ENCODE measurements at regions not wholly inside any gene's neighbourhood (a gene's known extent, or its start where the extent isn't known, plus 50 kb on each side); places are given as distances from the start of the nearest gene placed in this dataset.

- H3K9me3 ChIP-seq (ENCODE audit: control insufficient read depth in 1 of 2, insufficient read depth in 1 of 2, low read depth in 1 of 2, low read length in 2 of 2), result no peaks in the 10 kb centered on the region
- no TSS peak for BruUV-seq (replicated peaks)
- no peaks in the 10 kb centered on the region for H3K79me2 ChIP-seq (ENCODE audit: insufficient read depth, low read length)
- no peak overlapping the region for H3K27ac ChIP-seq (ENCODE audit: low read depth, low read length)
- ATAC-seq (no peak), DNase-seq (ENCODE audit: low read depth, low spot score) (no peak)
- no peak overlapping the region for H3K9ac ChIP-seq (ENCODE audit: low read length)
- no peak overlapping the region for H2AFZ ChIP-seq (ENCODE audit: low read depth, low read length, poor library complexity, severe bottlenecking)
- H3K4me1 ChIP-seq (ENCODE audit: control insufficient read depth in 1 of 2, insufficient read depth in 2 of 2, low read length in 2 of 2), result no peaks in the 10 kb centered on the region
- no peaks in the 10 kb centered on the region for H4K20me1 ChIP-seq (ENCODE audit: insufficient read depth)
- H3K4me3 ChIP-seq (replicated peaks in 1 of 2; ENCODE audit: low read depth in 1 of 2, low read length in 2 of 2), result no peak overlapping the region
- H3K4me2 ChIP-seq (ENCODE audit: low read length), result no peak overlapping the region
- CTCF ChIA-PET, result no interaction called here
- no peaks in the 10 kb centered on the region for H3K27me3 ChIP-seq (ENCODE audit: insufficient read depth, low read length)
- intact Hi-C loops (cut with micrococcal nuclease), result no loop called here
- TF ChIP-seq RAD21 (IDR thresholded peaks at IDR 0.05; ENCODE audit: low read depth) (no peak), EZH2phosphoT487 (IDR thresholded peaks at IDR 0.05; ENCODE audit: borderline replicate concordance) (no peak), CEBPB (IDR thresholded peaks at IDR 0.05; ENCODE audit: low read depth) (no peak), YY1 (IDR thresholded peaks at IDR 0.05; ENCODE audit: extremely low read depth, insufficient replicate concordance, low read depth, low read length) (no peak), CTCF (IDR thresholded peaks at IDR 0.05 in 2 of 3, conservative IDR thresholded peaks at IDR 0.05 in 1 of 3; ENCODE audit: borderline replicate concordance in 1 of 3, insufficient read depth in 1 of 3, low read depth in 2 of 3, low read length in 2 of 3) (no peak), ZNF274 (IDR thresholded peaks at IDR 0.05; ENCODE audit: low read depth, low read length) (no peak)
- POLR2A ChIA-PET, result no interaction called here
- H3K9me2 ChIP-seq (ENCODE audit: insufficient read depth), result no peaks in the 10 kb centered on the region
- H3K36me3 ChIP-seq (ENCODE audit: control insufficient read depth in 1 of 2, insufficient read depth in 2 of 2, low read length in 2 of 2), result no peaks in the 10 kb centered on the region
- RAD21 ChIA-PET (ENCODE audit: low non-redundant PET in 1 of 2, low total read pairs in 2 of 2, uncharacterized antibody in 2 of 2, unreplicated experiment in 2 of 2), result no interaction called here
Observed at GRCh38 chr17:54789101-54789880, 111.4 kb upstream of the TOM1L1 start.

- Histone ChIP-seq H3K27ac (ENCODE audit: low read depth, low read length) (no peak overlapping the region), H3K36me3 (ENCODE audit: control insufficient read depth in 1 of 2, insufficient read depth in 2 of 2, low read length in 2 of 2) (no peaks in the 10 kb centered on the region), H3K4me3 (replicated peaks in 1 of 2; ENCODE audit: low read depth in 1 of 2, low read length in 2 of 2) (no peak overlapping the region), H4K20me1 (ENCODE audit: insufficient read depth) (no peaks in the 10 kb centered on the region), H3K9me3 (ENCODE audit: control insufficient read depth in 1 of 2, insufficient read depth in 1 of 2, low read depth in 1 of 2, low read length in 2 of 2) (no peaks in the 10 kb centered on the region), H3K9me2 (ENCODE audit: insufficient read depth) (no peaks in the 10 kb centered on the region), H3K79me2 (ENCODE audit: insufficient read depth, low read length) (no peaks in the 10 kb centered on the region), H3K9ac (ENCODE audit: low read length) (no peak overlapping the region), H3K4me1 (ENCODE audit: control insufficient read depth in 1 of 2, insufficient read depth in 2 of 2, low read length in 2 of 2) (no peaks in the 10 kb centered on the region), H3K27me3 (ENCODE audit: insufficient read depth, low read length) (no peaks in the 10 kb centered on the region), H2AFZ (ENCODE audit: low read depth, low read length, poor library complexity, severe bottlenecking) (no peak overlapping the region), H3K4me2 (ENCODE audit: low read length) (no peak overlapping the region)
- POLR2A ChIA-PET, result no interaction called here
- BruUV-seq (replicated peaks), result no TSS peak
- no peak for DNase-seq (ENCODE audit: low read depth, low spot score)
- TF ChIP-seq EGR1 (IDR thresholded peaks at IDR 0.05; ENCODE audit: low read depth), result no peak
- TF ChIP-seq ELF1 (IDR thresholded peaks at IDR 0.05; ENCODE audit: borderline replicate concordance, low read depth), result no peak
- ATAC-seq, result no peak
- RAD21 ChIA-PET (ENCODE audit: low non-redundant PET in 1 of 2, low total read pairs in 2 of 2, uncharacterized antibody in 2 of 2, unreplicated experiment in 2 of 2), result no interaction called here
- CTCF ChIA-PET, result no interaction called here
- intact Hi-C loops (cut with micrococcal nuclease), result no loop called here
Observed at GRCh38 chr17:54793271-54793670, 107.4 kb upstream of the TOM1L1 start.
